GM18909 (cell line): ENCODE measurements at regions not wholly inside any gene's neighbourhood (a gene's known extent, or its start where the extent isn't known, plus 50 kb on each side); places are given as distances from the start of the nearest gene placed in this dataset.
"Not testable (repeated sequence)": the region's sequence is repeated elsewhere in the genome, so short reads cannot be mapped to it uniquely, and the experiment has no call there.

ENCODE experiments used
- ATAC-seq: cut with Tn5 transposase; IDR thresholded peaks from one replicate; pipeline ENCODE4 v1.9.1; 2021; ENCODE audit warnings: mild to moderate bottlenecking; ENCODE audit not compliant: unreplicated experiment, poor library complexity

GRCh38 chr15:39411102-39411989, 169.5 kb upstream of the THBS1 start:
- peak; percentile 95 for ATAC-seq

- peak; percentile 38 for ATAC-seq
Measured at GRCh38 chr15:39413558-39413957, 167.3 kb upstream of the THBS1 start.

GRCh38 chr15:39414201-39414600, 166.7 kb upstream of the THBS1 start:
- ATAC-seq, result no peak

GRCh38 chr15:39415634-39416033, 165.2 kb upstream of the THBS1 start:
- no peak for ATAC-seq

- no peak for ATAC-seq
Measured at GRCh38 chr15:39416258-39416657, 164.6 kb upstream of the THBS1 start.

- no peak for ATAC-seq
Measured at GRCh38 chr15:39417366-39418134, 163.3 kb upstream of the THBS1 start.

GRCh38 chr15:39419651-39420050, 161.2 kb upstream of the THBS1 start:
- ATAC-seq, result no peak

- not testable (repeated sequence) for ATAC-seq
Measured at GRCh38 chr15:39420123-39420852, 160.6 kb upstream of the THBS1 start.

GRCh38 chr15:39420853-39421192, 160.1 kb upstream of the THBS1 start:
- ATAC-seq, result not testable (repeated sequence)

GRCh38 chr15:39426552-39427532, 154.0 kb upstream of the THBS1 start:
- peak; percentile 86 for ATAC-seq

GRCh38 chr15:39427705-39428104, 153.2 kb upstream of the THBS1 start:
- ATAC-seq, result peak; percentile 10

- ATAC-seq, result peak; percentile 44
Measured at GRCh38 chr15:39429898-39430357, 151.0 kb upstream of the THBS1 start.

- ATAC-seq, result no peak
Measured at GRCh38 chr15:39430389-39430788, 150.5 kb upstream of the THBS1 start.

GRCh38 chr15:39431376-39431775, 149.5 kb upstream of the THBS1 start:
- ATAC-seq, result no peak

GRCh38 chr15:39432026-39432425, 148.9 kb upstream of the THBS1 start:
- no peak for ATAC-seq

GRCh38 chr15:39432912-39433348, 147.9 kb upstream of the THBS1 start:
- no peak for ATAC-seq

- no peak for ATAC-seq
Measured at GRCh38 chr15:39433376-39433775, 147.5 kb upstream of the THBS1 start.

- no peak for ATAC-seq
Measured at GRCh38 chr15:39434163-39434562, 146.7 kb upstream of the THBS1 start.

- no peak for ATAC-seq
Measured at GRCh38 chr15:39434751-39435238, 146.1 kb upstream of the THBS1 start.
